Lung (tissue), 11 donors: ENCODE measurements at regions not wholly inside any gene's neighbourhood (a gene's known extent, or its start where the extent isn't known, plus 50 kb on each side); places are given as distances from the start of the nearest gene placed in this dataset.

Experiments
- ATAC-seq: fragments of 200-7000 bp; cut with Tn5 transposase; one replicate; pipeline ENCODE4 v1.9.1; 2020; ENCODE audit warnings: moderate number of reproducible peaks; ENCODE audit not compliant: insufficient read depth, low FRiP score
- DNase-seq, 3 donors: peaks; one replicate each; pipeline ENCODE4 v3.0.0-alpha.2; 2013 to 2017
- H3K27ac ChIP-seq, 2 donors: one replicate each; pipeline ENCODE4 v1.5.1; 2013; ENCODE audit warnings: mild to moderate bottlenecking in 2 of 2, moderate library complexity in 2 of 2, control low read depth in 1 of 2, inconsistent platforms in 1 of 2, low read depth in 1 of 2, low read length in 1 of 2
- H3K27me3 ChIP-seq, 3 donors: one replicate each; pipeline ENCODE4 v1.5.1; 2013; ENCODE audit warnings: low read length in 2 of 3; ENCODE audit not compliant: control insufficient read depth in 3 of 3, insufficient read depth in 3 of 3
- H3K36me3 ChIP-seq, 4 donors: one replicate each; pipeline ENCODE4 v1.5.1; 2013; ENCODE audit warnings: low read length in 4 of 4, mild to moderate bottlenecking in 1 of 4, moderate library complexity in 1 of 4; ENCODE audit not compliant: control insufficient read depth in 4 of 4, insufficient read depth in 4 of 4
- H3K4me1 ChIP-seq, 5 donors: one replicate each; pipeline ENCODE4 v1.5.1; 2013; ENCODE audit warnings: low read length in 5 of 5, mild to moderate bottlenecking in 2 of 5, moderate library complexity in 1 of 5; ENCODE audit not compliant: control insufficient read depth in 5 of 5, insufficient read depth in 5 of 5
- H3K4me3 ChIP-seq: one replicate; pipeline ENCODE4 v1.5.1; 2013; ENCODE audit warnings: mild to moderate bottlenecking, control low read depth, moderate library complexity
- H3K9ac ChIP-seq, 2 donors: one replicate each; pipeline ENCODE4 v1.5.1; 2013; ENCODE audit warnings: low read length in 2 of 2, control low read depth in 1 of 2; ENCODE audit not compliant: insufficient read depth in 1 of 2
- H3K9me3 ChIP-seq, 4 donors: one replicate each; pipeline ENCODE4 v1.5.1; 2013; ENCODE audit warnings: low read length in 3 of 4, mild to moderate bottlenecking in 1 of 4, moderate library complexity in 1 of 4; ENCODE audit not compliant: control insufficient read depth in 4 of 4, insufficient read depth in 3 of 4
- WGBS, 2 donors: extraction: QIAGEN DNeasy Blood & Tissue Kit; methylation state at CpG; one replicate each; pipeline ENCODE4 v1.1.7; 2013; 5-methylcytosine and 5-hydroxymethylcytosine counted together
- TF ChIP-seq, protein P1 (sequence below): IDR thresholded peaks from 2 replicates; pipeline ENCODE4 v1.5.1; 2012; ENCODE audit warnings: mild to moderate bottlenecking; ENCODE audit errors: control extremely low read depth, extremely low read depth
- donor health status: control.
- donor health status: control.
- donor health status: Bipolar disorder and iron deficiency.
- donor health status: healthy.
- donor health status: DM: yes; HTN: yes; CAD: no.

DNA sequence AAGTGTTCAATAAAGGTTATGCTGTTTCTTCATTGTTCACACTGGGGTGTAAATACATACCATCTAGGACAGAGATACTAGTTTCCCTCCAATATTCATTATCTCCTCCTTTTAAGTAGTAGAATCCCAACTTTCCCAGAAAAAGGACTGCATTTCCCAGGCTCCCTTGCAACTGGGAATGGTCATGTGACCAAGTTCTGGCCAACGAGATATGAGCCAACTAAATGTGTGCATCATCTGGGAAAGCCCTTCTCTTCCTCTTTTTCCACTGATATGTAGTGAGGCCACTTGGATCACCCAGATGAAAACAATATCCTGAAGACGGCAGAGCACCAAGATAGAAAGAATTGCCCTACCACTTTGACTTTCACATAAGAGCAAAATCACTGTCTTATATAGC lies 97.9 kb upstream of the PTPRT start:
- TF ChIP-seq, protein P1, sequence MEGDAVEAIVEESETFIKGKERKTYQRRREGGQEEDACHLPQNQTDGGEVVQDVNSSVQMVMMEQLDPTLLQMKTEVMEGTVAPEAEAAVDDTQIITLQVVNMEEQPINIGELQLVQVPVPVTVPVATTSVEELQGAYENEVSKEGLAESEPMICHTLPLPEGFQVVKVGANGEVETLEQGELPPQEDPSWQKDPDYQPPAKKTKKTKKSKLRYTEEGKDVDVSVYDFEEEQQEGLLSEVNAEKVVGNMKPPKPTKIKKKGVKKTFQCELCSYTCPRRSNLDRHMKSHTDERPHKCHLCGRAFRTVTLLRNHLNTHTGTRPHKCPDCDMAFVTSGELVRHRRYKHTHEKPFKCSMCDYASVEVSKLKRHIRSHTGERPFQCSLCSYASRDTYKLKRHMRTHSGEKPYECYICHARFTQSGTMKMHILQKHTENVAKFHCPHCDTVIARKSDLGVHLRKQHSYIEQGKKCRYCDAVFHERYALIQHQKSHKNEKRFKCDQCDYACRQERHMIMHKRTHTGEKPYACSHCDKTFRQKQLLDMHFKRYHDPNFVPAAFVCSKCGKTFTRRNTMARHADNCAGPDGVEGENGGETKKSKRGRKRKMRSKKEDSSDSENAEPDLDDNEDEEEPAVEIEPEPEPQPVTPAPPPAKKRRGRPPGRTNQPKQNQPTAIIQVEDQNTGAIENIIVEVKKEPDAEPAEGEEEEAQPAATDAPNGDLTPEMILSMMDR, result no peak
- ATAC-seq (no peak), DNase-seq (no peak)
- Histone ChIP-seq H3K27ac (no peak overlapping the region), H3K9me3 (peaks cover 0 to 4% (median under 1%) of the 10 kb centered on the region in 4 donors), H3K4me1 (no peaks in the 10 kb centered on the region), H3K27me3 (no peaks in the 10 kb centered on the region), H3K9ac (no peak overlapping the region), H3K36me3 (no peaks in the 10 kb centered on the region), H3K4me3 (no peak overlapping the region)
- WGBS, 2 donors, result 70 to 76% methylated on average over 2 of the region's 2 CpGs

DNA sequence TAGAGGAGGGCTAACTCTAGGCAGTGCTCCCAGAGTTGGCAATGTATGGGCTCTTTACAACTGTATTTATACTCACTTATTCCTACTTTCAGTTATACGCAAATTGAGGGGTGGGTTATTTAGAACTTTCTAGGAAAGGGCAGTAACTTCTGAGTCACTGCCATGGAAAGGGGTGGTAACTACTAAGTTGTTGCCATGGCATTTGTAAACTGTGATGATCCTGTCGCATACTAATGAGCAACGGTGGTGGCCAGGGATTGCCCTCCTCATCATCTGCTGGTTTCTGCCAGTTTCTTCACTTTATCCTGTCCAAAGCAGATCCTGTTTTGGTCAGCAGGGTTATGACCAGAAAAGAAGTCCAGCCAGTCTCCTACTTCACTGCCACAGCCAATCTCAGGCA lies 95.5 kb upstream of the PTPRT start:
- ATAC-seq (no peak), DNase-seq (no peak)
- H3K4me1 ChIP-seq, result no peaks in the 10 kb centered on the region
- H3K27me3 ChIP-seq, result peaks cover 0 to 4% (median 0%) of the 10 kb centered on the region in 3 donors
- H3K9me3 ChIP-seq, result peaks cover 0 to 6% (median 2%) of the 10 kb centered on the region in 4 donors
- no peak overlapping the region for H3K4me3 ChIP-seq
- no peak overlapping the region for H3K27ac ChIP-seq
- TF ChIP-seq, protein P1, result no peak
- WGBS, 2 donors, result 57 to 79% methylated on average over 3 of the region's 3 CpGs
- no peak overlapping the region for H3K9ac ChIP-seq
- no peaks in the 10 kb centered on the region for H3K36me3 ChIP-seq

DNA sequence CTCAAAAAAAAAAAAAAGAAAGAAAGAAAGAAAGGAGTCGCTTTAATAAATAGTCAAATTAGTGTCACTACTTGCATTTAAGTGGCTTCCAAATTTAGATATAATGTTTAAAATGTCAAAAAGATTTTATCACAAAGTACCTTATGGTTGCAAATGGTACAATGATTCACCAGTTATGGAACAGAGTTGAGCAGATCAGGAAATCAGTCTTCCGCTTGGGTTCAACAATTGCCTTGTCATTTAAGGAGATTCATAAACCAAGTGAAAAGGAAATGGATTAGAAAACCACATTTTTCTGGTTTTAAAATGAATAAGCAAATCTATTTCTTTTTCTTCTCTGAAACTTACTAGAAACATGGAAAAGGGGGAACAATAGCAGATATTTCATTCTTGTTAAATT lies 94.8 kb upstream of the PTPRT start:
- H3K9ac ChIP-seq, result no peak overlapping the region
- no peaks in the 10 kb centered on the region for H3K4me1 ChIP-seq
- DNase-seq (no peak), ATAC-seq (no peak)
- peaks cover 0 to 6% (median 2%) of the 10 kb centered on the region in 4 donors for H3K9me3 ChIP-seq
- WGBS, 2 donors, result 26 to 69% methylated on average over 2 of the region's 2 CpGs
- TF ChIP-seq, protein P1, result no peak
- H3K27ac ChIP-seq, result no peak overlapping the region
- H3K36me3 ChIP-seq, result no peaks in the 10 kb centered on the region
- peaks cover 0 to 4% (median 0%) of the 10 kb centered on the region in 3 donors for H3K27me3 ChIP-seq
- H3K4me3 ChIP-seq, result no peak overlapping the region

DNA sequence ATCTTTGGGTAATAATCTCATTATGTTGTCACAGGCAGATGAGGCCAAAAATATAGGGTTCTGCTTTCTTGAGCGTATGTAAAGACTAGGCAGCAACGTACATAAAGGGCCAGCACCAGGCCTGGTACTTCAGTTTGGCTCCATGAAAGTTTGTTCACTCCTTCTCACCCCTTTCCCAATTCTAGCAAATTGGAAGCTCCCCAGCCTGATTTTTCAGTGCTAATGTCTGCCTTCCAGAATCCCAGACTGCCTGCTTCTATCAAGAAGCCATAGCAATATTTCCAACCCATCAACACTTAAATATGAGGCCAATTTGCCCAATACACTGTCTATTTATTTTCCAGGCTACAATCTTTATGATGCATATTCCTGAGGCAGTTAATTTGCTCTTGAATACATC lies 93.4 kb upstream of the PTPRT start:
- Histone ChIP-seq H3K27ac (no peak overlapping the region), H3K4me1 (no peaks in the 10 kb centered on the region), H3K36me3 (no peaks in the 10 kb centered on the region), H3K4me3 (no peak overlapping the region), H3K9me3 (peaks cover 0 to 4% (median 2%) of the 10 kb centered on the region in 4 donors), H3K27me3 (peaks cover 0 to 4% (median 0%) of the 10 kb centered on the region in 3 donors), H3K9ac (no peak overlapping the region)
- TF ChIP-seq, protein P1, result no peak
- 85 to 93% methylated on average over 2 of the region's 2 CpGs for whole genome bisulfite sequencing, 2 donors
- no peak for ATAC-seq
- no peak for DNase-seq
